ENCODE measurements at regions not wholly inside any gene's neighbourhood (a gene's known extent, or its start where the extent isn't known, plus 50 kb on each side); places are given as distances from the start of the nearest gene placed in this dataset.
"Not testable (repeated sequence)": the region's sequence is repeated elsewhere in the genome, so short reads cannot be mapped to it uniquely, and the experiment has no call there.

GRCh38 chr5:123294544-123294943, 128.7 kb downstream of the CEP120 start:
- no peak overlapping the region for H3K9ac ChIP-seq (ENCODE audit: low read depth, low read length)
- no peaks in the 10 kb centered on the region for H3K9me3 ChIP-seq (ENCODE audit: insufficient read depth, low read depth, low read length)
- H3K4me3 ChIP-seq (ENCODE audit: low read length), result no peak overlapping the region
- peaks cover 13% of the 10 kb centered on the region; the same call in 1 of the 2 replicates for H3K4me1 ChIP-seq (ENCODE audit: insufficient read depth, low read length)
- no peak overlapping the region for H3K27ac ChIP-seq (ENCODE audit: low read length)
- H3K36me3 ChIP-seq (ENCODE audit: insufficient read depth, low read depth, low read length), result no peaks in the 10 kb centered on the region
- no peaks in the 10 kb centered on the region for H3K27me3 ChIP-seq (ENCODE audit: insufficient read depth, low read length)

- Histone ChIP-seq H3K4me1 (ENCODE audit: insufficient read depth, low read length) (peaks cover 5% of the 10 kb centered on the region; the same call in 1 of the 2 replicates), H3K9ac (ENCODE audit: low read depth, low read length) (no peak overlapping the region), H3K4me3 (ENCODE audit: low read length) (no peak overlapping the region), H3K27ac (ENCODE audit: low read length) (no peak overlapping the region), H3K9me3 (ENCODE audit: insufficient read depth, low read depth, low read length) (no peaks in the 10 kb centered on the region), H3K27me3 (ENCODE audit: insufficient read depth, low read length) (peaks cover 31% of the 10 kb centered on the region), H3K36me3 (ENCODE audit: insufficient read depth, low read depth, low read length) (no peaks in the 10 kb centered on the region)
These were observed 134.0 kb downstream of the CEP120 start for GRCh38 chr5:123289210-123289609.

- Histone ChIP-seq H3K27me3 (ENCODE audit: insufficient read depth, low read length) (peaks cover 31% of the 10 kb centered on the region), H3K27ac (ENCODE audit: low read length) (no peak overlapping the region), H3K4me3 (ENCODE audit: low read length) (no peak overlapping the region), H3K36me3 (ENCODE audit: insufficient read depth, low read depth, low read length) (no peaks in the 10 kb centered on the region), H3K9ac (ENCODE audit: low read depth, low read length) (no peak overlapping the region), H3K9me3 (ENCODE audit: insufficient read depth, low read depth, low read length) (no peaks in the 10 kb centered on the region), H3K4me1 (ENCODE audit: insufficient read depth, low read length) (peaks cover 5% of the 10 kb centered on the region; the same call in 1 of the 2 replicates)
These were observed 135.3 kb downstream of the CEP120 start for GRCh38 chr5:123287881-123288280.

- peaks cover 9% of the 10 kb centered on the region; the same call in 1 of the 2 replicates for H3K4me1 ChIP-seq (ENCODE audit: insufficient read depth, low read length)
- H3K36me3 ChIP-seq (ENCODE audit: insufficient read depth, low read depth, low read length), result no peaks in the 10 kb centered on the region
- no peak overlapping the region for H3K4me3 ChIP-seq (ENCODE audit: low read length)
- H3K27me3 ChIP-seq (ENCODE audit: insufficient read depth, low read length), result peaks cover 31% of the 10 kb centered on the region
- no peak overlapping the region for H3K27ac ChIP-seq (ENCODE audit: low read length)
- no peak overlapping the region for H3K9ac ChIP-seq (ENCODE audit: low read depth, low read length)
- no peaks in the 10 kb centered on the region for H3K9me3 ChIP-seq (ENCODE audit: insufficient read depth, low read depth, low read length)
These were observed 136.3 kb downstream of the CEP120 start for GRCh38 chr5:123286891-123287290.

DNA sequence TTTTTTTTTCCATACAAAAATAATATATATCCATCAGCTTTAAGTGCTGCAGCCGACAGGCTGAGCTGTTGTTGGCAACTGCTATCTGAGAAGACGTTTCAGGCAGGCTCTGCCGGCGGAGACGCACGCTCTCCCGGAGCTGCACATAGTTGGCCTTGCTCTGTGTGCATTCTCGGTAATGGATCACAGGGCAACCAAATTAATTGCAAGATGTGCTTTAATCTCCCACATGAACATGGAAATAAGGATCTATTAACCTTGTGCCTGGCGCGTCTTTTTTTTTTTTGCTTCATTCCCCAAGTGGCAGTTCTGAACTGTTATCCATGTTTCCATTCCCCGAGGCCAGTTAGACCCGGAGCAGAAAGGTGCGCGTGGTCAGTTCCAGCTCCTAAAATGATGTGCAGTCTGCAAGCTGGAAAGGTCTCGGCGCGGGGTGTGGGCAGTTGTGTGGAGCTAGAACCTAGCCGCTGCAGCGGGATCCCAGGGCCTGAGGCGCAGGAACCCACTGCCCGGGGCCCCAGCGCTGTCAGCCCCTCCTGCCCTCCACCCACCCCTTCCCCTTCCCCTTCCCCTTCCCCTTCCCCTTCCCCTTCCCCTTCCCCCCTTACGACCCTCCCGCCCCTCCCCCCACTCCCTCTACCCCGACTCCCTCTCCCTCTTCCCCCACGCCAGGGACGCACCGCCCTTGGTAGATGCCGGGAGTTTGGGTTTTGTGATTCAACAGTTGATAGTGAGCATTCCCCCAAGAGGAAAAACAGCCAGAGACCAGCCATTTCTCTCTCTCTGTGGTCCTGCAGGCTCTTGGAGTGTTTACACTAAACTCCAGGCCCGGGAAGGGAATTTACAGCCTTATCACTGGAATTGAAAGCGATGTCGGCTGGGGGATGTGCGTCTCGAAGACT, 137.8 kb downstream of the CEP120 start:
- peak overlapping the region; percentile 83 for H3K4me3 ChIP-seq (ENCODE audit: low read length)
- no peaks in the 10 kb centered on the region for H3K36me3 ChIP-seq (ENCODE audit: insufficient read depth, low read depth, low read length)
- no peaks in the 10 kb centered on the region for H3K9me3 ChIP-seq (ENCODE audit: insufficient read depth, low read depth, low read length)
- H3K27me3 ChIP-seq (ENCODE audit: insufficient read depth, low read length), result peaks cover 31% of the 10 kb centered on the region
- H3K4me1 ChIP-seq (ENCODE audit: insufficient read depth, low read length), result peaks cover 9% of the 10 kb centered on the region; the same call in 1 of the 2 replicates
- H3K9ac ChIP-seq (ENCODE audit: low read depth, low read length), result peak overlapping the region; percentile 60; the same call in 1 of the 2 replicates
- no peak overlapping the region for H3K27ac ChIP-seq (ENCODE audit: low read length)

DNA sequence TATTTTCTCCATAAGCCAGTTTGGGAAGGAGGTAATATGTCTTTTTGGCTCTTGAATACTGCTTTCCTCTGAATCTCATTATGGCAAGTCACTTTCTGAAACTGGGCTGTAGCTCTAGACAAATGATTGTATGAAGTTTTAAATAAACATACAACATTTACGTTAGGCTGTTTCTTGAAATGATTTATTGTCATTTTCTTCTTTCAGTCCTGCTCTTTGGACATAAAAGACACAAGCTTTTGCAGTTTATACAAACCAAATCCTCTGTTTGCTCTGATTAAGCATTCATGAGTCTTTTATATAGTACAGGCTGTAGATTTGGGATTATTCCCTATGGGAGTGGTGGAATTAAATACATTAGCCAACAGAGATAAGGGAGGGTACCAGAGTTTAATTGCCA, 139.7 kb downstream of the CEP120 start:
- H3K27ac ChIP-seq (ENCODE audit: low read length), result no peak overlapping the region
- no peaks in the 10 kb centered on the region for H3K9me3 ChIP-seq (ENCODE audit: insufficient read depth, low read depth, low read length)
- H3K4me3 ChIP-seq (ENCODE audit: low read length), result no peak overlapping the region
- H3K4me1 ChIP-seq (ENCODE audit: insufficient read depth, low read length), result peaks cover 9% of the 10 kb centered on the region; the same call in 1 of the 2 replicates
- H3K9ac ChIP-seq (ENCODE audit: low read depth, low read length), result no peak overlapping the region
- H3K36me3 ChIP-seq (ENCODE audit: insufficient read depth, low read depth, low read length), result no peaks in the 10 kb centered on the region
- H3K27me3 ChIP-seq (ENCODE audit: insufficient read depth, low read length), result peaks cover 31% of the 10 kb centered on the region

DNA sequence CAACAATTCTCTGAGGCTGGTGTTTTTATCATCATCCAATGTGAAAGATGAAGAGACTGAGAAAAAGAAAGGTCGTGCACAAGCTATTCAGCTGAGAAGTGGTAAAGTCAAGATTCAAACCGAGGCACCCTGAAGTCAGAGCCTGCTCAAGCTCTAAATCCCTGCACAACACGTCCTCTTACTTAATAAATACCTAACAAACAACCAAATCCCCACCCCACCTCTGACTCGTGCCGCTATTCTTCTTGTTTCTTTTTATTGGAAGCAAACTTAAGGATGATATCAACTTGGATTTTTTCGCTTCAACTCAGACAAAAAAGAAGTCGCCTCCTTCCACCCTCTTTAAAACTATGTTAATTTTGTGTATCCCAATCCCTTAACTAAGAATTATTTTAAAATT, 140.2 kb downstream of the CEP120 start:
- Histone ChIP-seq H3K4me3 (ENCODE audit: low read length) (no peak overlapping the region), H3K36me3 (ENCODE audit: insufficient read depth, low read depth, low read length) (no peaks in the 10 kb centered on the region), H3K4me1 (ENCODE audit: insufficient read depth, low read length) (peaks cover 9% of the 10 kb centered on the region; the same call in 1 of the 2 replicates), H3K9me3 (ENCODE audit: insufficient read depth, low read depth, low read length) (no peaks in the 10 kb centered on the region), H3K27ac (ENCODE audit: low read length) (no peak overlapping the region), H3K27me3 (ENCODE audit: insufficient read depth, low read length) (peaks cover 31% of the 10 kb centered on the region), H3K9ac (ENCODE audit: low read depth, low read length) (no peak overlapping the region)

DNA sequence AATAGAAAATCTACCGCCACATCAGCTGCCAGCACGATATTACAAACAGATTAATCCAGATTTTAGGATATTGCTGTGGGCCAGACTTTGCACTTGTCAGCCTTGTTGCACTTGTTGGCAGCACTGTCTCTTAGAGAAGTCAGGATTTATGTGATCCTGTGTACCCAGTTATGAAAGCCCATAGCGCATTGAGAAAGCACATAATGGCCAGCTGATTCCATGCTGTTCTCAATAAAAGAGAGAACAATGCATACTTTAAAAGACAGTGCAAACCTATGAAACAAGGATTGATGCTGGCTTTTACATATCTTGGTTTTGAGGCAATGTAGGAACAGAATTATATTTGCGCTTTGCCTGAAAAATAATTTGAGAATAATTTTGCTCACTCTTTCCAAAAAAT, 140.8 kb downstream of the CEP120 start:
- H3K27me3 ChIP-seq (ENCODE audit: insufficient read depth, low read length), result peaks cover 30% of the 10 kb centered on the region
- no peak overlapping the region for H3K4me3 ChIP-seq (ENCODE audit: low read length)
- no peaks in the 10 kb centered on the region for H3K36me3 ChIP-seq (ENCODE audit: insufficient read depth, low read depth, low read length)
- no peak overlapping the region for H3K9ac ChIP-seq (ENCODE audit: low read depth, low read length)
- no peaks in the 10 kb centered on the region for H3K9me3 ChIP-seq (ENCODE audit: insufficient read depth, low read depth, low read length)
- H3K4me1 ChIP-seq (ENCODE audit: insufficient read depth, low read length), result peaks cover 9% of the 10 kb centered on the region; the same call in 1 of the 2 replicates
- H3K27ac ChIP-seq (ENCODE audit: low read length), result no peak overlapping the region

DNA sequence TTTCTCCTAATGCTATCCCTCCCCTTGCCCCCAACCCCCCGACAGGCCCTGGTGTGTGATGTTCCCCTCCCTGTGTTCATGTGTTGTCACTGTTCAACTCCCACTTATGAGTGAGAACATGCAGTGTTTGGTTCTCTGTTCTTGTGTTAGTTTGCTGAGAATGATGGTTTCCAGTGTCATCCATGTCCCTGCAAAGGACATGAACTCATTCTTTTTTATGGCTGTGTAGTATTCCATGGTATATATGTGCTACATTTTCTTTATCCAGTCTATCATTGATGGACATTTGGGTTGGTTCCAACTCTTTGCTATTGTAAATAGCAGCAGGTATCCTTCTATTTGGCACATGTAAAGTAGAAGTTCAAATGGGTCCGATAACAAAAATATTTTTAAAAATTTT, 142.3 kb downstream of the CEP120 start:
- not testable (repeated sequence) for H3K4me3 ChIP-seq (ENCODE audit: low read length); H3K9me3 ChIP-seq (ENCODE audit: insufficient read depth, low read depth, low read length); H3K27ac ChIP-seq (ENCODE audit: low read length); H3K36me3 ChIP-seq (ENCODE audit: insufficient read depth, low read depth, low read length); H3K4me1 ChIP-seq (ENCODE audit: insufficient read depth, low read length); H3K9ac ChIP-seq (ENCODE audit: low read depth, low read length)
- H3K27me3 ChIP-seq (ENCODE audit: insufficient read depth, low read length), result peaks cover 15% of the 10 kb centered on the region

DNA sequence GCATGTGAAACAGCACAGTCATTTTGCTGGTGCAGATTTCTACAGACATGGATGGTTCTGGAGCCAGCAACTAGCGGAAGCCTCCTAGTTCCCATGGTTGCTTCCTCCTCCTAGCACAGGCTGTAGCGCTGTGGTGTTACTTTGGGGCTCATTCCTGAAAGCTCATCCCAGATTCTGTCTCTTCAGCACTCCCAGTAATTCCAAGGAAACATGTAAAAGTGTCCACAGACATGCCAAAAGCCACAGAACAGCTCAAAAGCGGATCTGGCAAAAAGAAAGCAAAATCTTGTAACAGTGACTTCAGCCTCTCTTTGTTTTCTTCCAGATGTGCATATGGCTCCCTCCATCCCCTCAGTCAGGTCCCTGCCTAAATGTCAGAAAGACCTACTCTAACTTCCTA, 144.1 kb downstream of the CEP120 start:
- Histone ChIP-seq H3K9ac (ENCODE audit: low read depth, low read length) (no peak overlapping the region), H3K36me3 (ENCODE audit: insufficient read depth, low read depth, low read length) (no peaks in the 10 kb centered on the region), H3K27me3 (ENCODE audit: insufficient read depth, low read length) (no peaks in the 10 kb centered on the region; the same call in 1 of the 2 replicates), H3K9me3 (ENCODE audit: insufficient read depth, low read depth, low read length) (no peaks in the 10 kb centered on the region), H3K4me3 (ENCODE audit: low read length) (no peak overlapping the region), H3K27ac (ENCODE audit: low read length) (no peak overlapping the region), H3K4me1 (ENCODE audit: insufficient read depth, low read length) (peaks cover 8% of the 10 kb centered on the region; the same call in 1 of the 2 replicates)

GRCh38 chr5:123278284-123278683, 144.9 kb downstream of the CEP120 start:
- Histone ChIP-seq H3K36me3 (ENCODE audit: insufficient read depth, low read depth, low read length) (no peaks in the 10 kb centered on the region), H3K4me3 (ENCODE audit: low read length) (no peak overlapping the region), H3K4me1 (ENCODE audit: insufficient read depth, low read length) (peaks cover 8% of the 10 kb centered on the region; the same call in 1 of the 2 replicates), H3K9me3 (ENCODE audit: insufficient read depth, low read depth, low read length) (no peaks in the 10 kb centered on the region), H3K9ac (ENCODE audit: low read depth, low read length) (no peak overlapping the region), H3K27me3 (ENCODE audit: insufficient read depth, low read length) (no peaks in the 10 kb centered on the region; the same call in 1 of the 2 replicates), H3K27ac (ENCODE audit: low read length) (no peak overlapping the region)

DNA sequence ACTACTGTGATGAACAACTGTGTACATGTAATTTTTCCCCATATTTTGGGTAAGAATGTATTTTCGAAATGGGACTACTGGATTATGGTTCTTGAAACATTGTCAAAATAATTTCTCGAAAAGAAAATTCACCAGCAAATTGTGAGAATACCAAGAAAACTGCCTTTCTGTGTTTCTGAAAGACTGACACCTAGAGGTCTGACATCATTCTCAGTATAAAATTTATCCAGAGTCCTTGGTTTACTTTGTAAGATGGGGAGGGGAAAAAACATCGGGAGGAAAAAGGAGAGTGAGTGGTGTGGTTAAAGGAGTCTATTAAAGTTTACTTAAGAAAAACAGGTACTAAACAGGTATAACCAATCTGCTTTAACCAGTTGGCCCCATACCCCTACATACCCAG, 149.2 kb downstream of the CEP120 start:
- no peak overlapping the region for H3K9ac ChIP-seq (ENCODE audit: low read depth, low read length)
- H3K4me3 ChIP-seq (ENCODE audit: low read length), result no peak overlapping the region
- no peaks in the 10 kb centered on the region for H3K9me3 ChIP-seq (ENCODE audit: insufficient read depth, low read depth, low read length)
- no peaks in the 10 kb centered on the region for H3K36me3 ChIP-seq (ENCODE audit: insufficient read depth, low read depth, low read length)
- H3K27me3 ChIP-seq (ENCODE audit: insufficient read depth, low read length), result no peaks in the 10 kb centered on the region
- H3K27ac ChIP-seq (ENCODE audit: low read length), result no peak overlapping the region
- H3K4me1 ChIP-seq (ENCODE audit: insufficient read depth, low read length), result peaks cover 4% of the 10 kb centered on the region; the same call in 1 of the 2 replicates

All from iPS-20b (cell line).